BLaER1 (cell line): ENCODE measurements at regions not wholly inside any gene's neighbourhood (a gene's known extent, or its start where the extent isn't known, plus 50 kb on each side); places are given as distances from the start of the nearest gene placed in this dataset.

ENCODE experiments used
- H3K27ac ChIP-seq: shearing (Covaris generic); formaldehyde crosslinking; 2 replicates; pipeline ENCODE4 v1.8.1; 2022
- H3K27me3 ChIP-seq: shearing (Covaris generic); formaldehyde crosslinking; 2 replicates; pipeline ENCODE4 v1.8.1; 2022
- H3K36me3 ChIP-seq: shearing (Covaris generic); formaldehyde crosslinking; 2 replicates; pipeline ENCODE4 v1.8.1; 2022
- H3K4me1 ChIP-seq: shearing (Covaris generic); formaldehyde crosslinking; 2 replicates; pipeline ENCODE4 v1.8.1; 2022
- H3K4me2 ChIP-seq: shearing (Covaris generic); formaldehyde crosslinking; 2 replicates; pipeline ENCODE4 v1.8.1; 2022
- H3K4me3 ChIP-seq: shearing (Covaris generic); formaldehyde crosslinking; 2 replicates; pipeline ENCODE4 v1.8.1; 2022
- H3K9ac ChIP-seq: shearing (Covaris generic); formaldehyde crosslinking; 2 replicates; pipeline ENCODE4 v1.8.1; 2022
- H3K9me3 ChIP-seq: shearing (Covaris generic); formaldehyde crosslinking; 2 replicates; pipeline ENCODE4 v1.8.1; 2022
- H4K20me1 ChIP-seq: shearing (Covaris generic); formaldehyde crosslinking; 2 replicates; pipeline ENCODE4 v1.8.1; 2022
- Cebpa-rat ChIP-seq: shearing (Covaris generic); IDR thresholded peaks from 2 replicates; pipeline ENCODE4 v1.8.1; 2022

GRCh38 chrX:809081-809480 lies 178.5 kb downstream of the SHOX start:
- Histone ChIP-seq H3K27me3 (no peaks in the 10 kb centered on the region), H3K4me2 (no peak overlapping the region), H3K9me3 (no peaks in the 10 kb centered on the region), H3K4me3 (no peak overlapping the region), H3K9ac (no peak overlapping the region), H3K4me1 (peaks cover 7% of the 10 kb centered on the region; the same call in 1 of the 2 replicates), H4K20me1 (no peaks in the 10 kb centered on the region), H3K36me3 (no peaks in the 10 kb centered on the region), H3K27ac (no peak overlapping the region)
- TF ChIP-seq Cebpa-rat, result no peak

DNA sequence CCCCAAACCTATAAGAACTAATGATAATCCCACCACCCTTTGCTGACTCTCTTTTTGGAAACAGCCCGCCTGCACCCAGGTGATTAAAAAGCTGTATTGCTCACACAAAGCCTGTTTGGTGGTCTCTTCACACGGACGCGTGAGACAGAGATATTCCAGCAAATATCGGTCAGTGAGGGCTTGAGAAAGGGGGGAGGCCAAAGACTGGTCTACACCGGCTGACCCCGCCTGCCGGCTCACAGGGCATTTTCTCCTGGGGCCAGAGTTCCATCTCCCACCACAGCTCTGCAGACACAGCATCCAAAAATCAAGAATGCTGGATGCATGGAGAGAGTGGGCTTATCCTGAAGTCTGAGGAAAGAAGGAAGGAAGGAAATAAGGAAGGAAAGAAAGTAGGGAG lies 176.0 kb downstream of the SHOX start:
- no peaks in the 10 kb centered on the region for H4K20me1 ChIP-seq
- H3K27ac ChIP-seq, result no peak overlapping the region
- H3K9me3 ChIP-seq, result no peaks in the 10 kb centered on the region
- H3K36me3 ChIP-seq, result no peaks in the 10 kb centered on the region
- no peak overlapping the region for H3K4me3 ChIP-seq
- no peak overlapping the region for H3K4me2 ChIP-seq
- no peak overlapping the region for H3K9ac ChIP-seq
- peaks cover 7% of the 10 kb centered on the region; the same call in 1 of the 2 replicates for H3K4me1 ChIP-seq
- TF ChIP-seq Cebpa-rat, result no peak
- H3K27me3 ChIP-seq, result no peaks in the 10 kb centered on the region

- Histone ChIP-seq H3K4me2 (peak overlapping the region; percentile 22; the same call in 1 of the 2 replicates), H3K4me1 (peaks cover 7% of the 10 kb centered on the region; the same call in 1 of the 2 replicates), H3K4me3 (no peak overlapping the region), H3K27ac (no peak overlapping the region), H3K36me3 (no peaks in the 10 kb centered on the region), H3K27me3 (no peaks in the 10 kb centered on the region), H3K9ac (no peak overlapping the region), H3K9me3 (no peaks in the 10 kb centered on the region), H4K20me1 (no peaks in the 10 kb centered on the region)
- no peak for TF ChIP-seq Cebpa-rat
These were observed 175.4 kb downstream of the SHOX start for GRCh38 chrX:805988-806387.

DNA sequence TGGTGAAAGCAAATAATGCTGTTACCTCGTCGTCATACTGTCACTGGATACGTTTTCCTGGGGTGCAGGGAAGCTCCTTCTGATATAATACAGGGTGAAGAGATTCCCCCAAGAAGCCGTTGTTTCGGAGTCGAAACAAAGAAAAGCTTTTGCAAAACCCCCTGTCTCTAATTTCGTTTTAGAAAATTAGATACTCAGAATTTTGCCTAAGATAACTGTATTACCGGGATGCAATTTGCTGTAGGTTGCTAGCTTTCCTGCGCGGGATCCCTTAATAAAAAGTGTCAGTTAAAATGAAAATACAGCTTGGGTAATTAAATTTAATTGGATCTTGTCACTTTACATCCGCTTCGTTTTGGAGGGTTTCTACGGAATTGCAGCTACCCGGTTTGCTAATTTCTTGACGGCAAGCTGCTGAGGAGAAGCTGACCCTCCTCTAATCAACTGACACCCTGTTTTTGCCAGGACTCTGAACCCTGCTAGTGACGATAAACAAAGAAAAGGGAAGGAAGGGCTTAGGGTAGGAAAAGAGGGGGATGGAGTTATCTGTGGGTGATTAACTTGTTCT lies 174.6 kb downstream of the SHOX start:
- peak overlapping the region; percentile 22; the same call in 1 of the 2 replicates for H3K4me2 ChIP-seq
- H3K27me3 ChIP-seq, result no peaks in the 10 kb centered on the region
- H3K9me3 ChIP-seq, result no peaks in the 10 kb centered on the region; the same call in 1 of the 2 replicates
- TF ChIP-seq Cebpa-rat, result no peak
- no peak overlapping the region for H3K27ac ChIP-seq
- no peak overlapping the region for H3K9ac ChIP-seq
- H3K4me1 ChIP-seq, result peaks cover 7% of the 10 kb centered on the region; the same call in 1 of the 2 replicates
- H4K20me1 ChIP-seq, result no peaks in the 10 kb centered on the region
- H3K36me3 ChIP-seq, result no peaks in the 10 kb centered on the region
- H3K4me3 ChIP-seq, result no peak overlapping the region

DNA sequence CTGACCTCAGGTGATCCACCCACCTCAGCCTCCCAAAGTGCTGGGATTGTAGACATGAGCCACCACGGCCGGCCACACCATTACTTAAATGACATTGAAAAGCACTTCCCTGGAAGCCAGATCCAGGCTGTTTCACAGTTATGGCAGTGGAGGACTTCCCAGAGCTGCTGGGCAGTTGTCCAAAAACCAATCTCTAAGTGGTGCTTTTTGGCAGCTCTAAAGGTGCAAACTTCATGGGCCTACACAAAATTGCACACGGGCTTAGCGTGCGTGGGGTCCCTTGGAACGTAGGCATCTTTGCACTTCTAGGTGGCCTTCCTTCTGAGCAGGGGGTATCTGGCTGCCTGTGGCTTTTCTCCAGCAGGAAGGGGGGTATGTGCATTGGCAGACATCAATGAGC lies 172.3 kb downstream of the SHOX start:
- H3K9me3 ChIP-seq, result no peaks in the 10 kb centered on the region; the same call in 1 of the 2 replicates
- no peak overlapping the region for H3K4me3 ChIP-seq
- H3K4me1 ChIP-seq, result peaks cover 7% of the 10 kb centered on the region; the same call in 1 of the 2 replicates
- no peak overlapping the region for H3K4me2 ChIP-seq
- no peak overlapping the region for H3K9ac ChIP-seq
- H3K36me3 ChIP-seq, result no peaks in the 10 kb centered on the region
- no peak for TF ChIP-seq Cebpa-rat
- no peak overlapping the region for H3K27ac ChIP-seq
- no peaks in the 10 kb centered on the region for H3K27me3 ChIP-seq
- no peaks in the 10 kb centered on the region for H4K20me1 ChIP-seq

- H3K4me3 ChIP-seq, result no peak overlapping the region
These were observed 169.2 kb downstream of the SHOX start for GRCh38 chrX:799808-800207.

GRCh38 chrX:794311-794710 lies 163.7 kb downstream of the SHOX start:
- Histone ChIP-seq H3K9me3 (no peaks in the 10 kb centered on the region), H3K4me1 (peaks cover 4% of the 10 kb centered on the region)

More at GRCh38 chrX:799808-800207, 169.2 kb downstream of the SHOX start:
- Histone ChIP-seq H3K27me3 (no peaks in the 10 kb centered on the region), H3K36me3 (no peaks in the 10 kb centered on the region), H3K27ac (no peak overlapping the region), H3K4me1 (no peaks in the 10 kb centered on the region), H3K4me2 (no peak overlapping the region), H3K9ac (no peak overlapping the region), H4K20me1 (no peaks in the 10 kb centered on the region), H3K9me3 (no peaks in the 10 kb centered on the region; the same call in 1 of the 2 replicates)
- no peak for TF ChIP-seq Cebpa-rat

DNA sequence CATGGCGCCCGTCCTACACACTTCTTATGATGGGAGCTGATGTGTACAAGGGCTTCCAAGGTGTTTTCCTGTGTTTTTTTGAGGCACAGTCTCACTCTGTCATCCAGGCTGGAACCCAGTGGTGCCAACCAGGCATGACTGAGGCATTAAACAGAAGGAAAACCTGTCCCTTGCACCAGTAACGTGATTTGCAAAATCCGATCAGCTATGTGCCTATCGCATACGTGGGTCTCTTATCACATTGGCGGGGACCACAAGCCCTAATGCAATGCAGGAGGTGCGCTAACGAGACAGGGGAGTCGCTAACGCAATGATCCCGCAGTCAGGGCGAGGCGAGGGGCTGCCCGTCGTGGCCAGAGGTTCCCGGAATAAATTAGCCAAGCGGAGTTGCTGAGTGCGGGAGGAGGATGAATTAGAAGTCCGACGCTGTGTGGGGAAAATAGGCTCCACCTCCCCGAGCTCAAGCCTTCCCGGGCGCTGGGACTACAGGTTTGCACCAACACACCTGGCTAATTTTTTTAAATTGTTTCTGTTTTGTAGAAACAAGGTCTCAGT lies 162.7 kb downstream of the SHOX start:
- no peaks in the 10 kb centered on the region for H4K20me1 ChIP-seq
- no peak overlapping the region for H3K27ac ChIP-seq
- no peaks in the 10 kb centered on the region for H3K36me3 ChIP-seq
- no peak overlapping the region for H3K4me2 ChIP-seq
- H3K4me1 ChIP-seq, result peaks cover 13% of the 10 kb centered on the region
- no peak overlapping the region for H3K9ac ChIP-seq
- no peak for TF ChIP-seq Cebpa-rat
- no peaks in the 10 kb centered on the region for H3K27me3 ChIP-seq
- H3K4me3 ChIP-seq, result no peak overlapping the region
- H3K9me3 ChIP-seq, result no peaks in the 10 kb centered on the region

More at GRCh38 chrX:794311-794710, 163.7 kb downstream of the SHOX start:
- Histone ChIP-seq H3K27me3 (no peaks in the 10 kb centered on the region), H3K36me3 (no peaks in the 10 kb centered on the region), H3K27ac (no peak overlapping the region), H3K4me2 (no peak overlapping the region), H3K4me3 (no peak overlapping the region), H3K9ac (no peak overlapping the region), H4K20me1 (no peaks in the 10 kb centered on the region)
- no peak for TF ChIP-seq Cebpa-rat

DNA sequence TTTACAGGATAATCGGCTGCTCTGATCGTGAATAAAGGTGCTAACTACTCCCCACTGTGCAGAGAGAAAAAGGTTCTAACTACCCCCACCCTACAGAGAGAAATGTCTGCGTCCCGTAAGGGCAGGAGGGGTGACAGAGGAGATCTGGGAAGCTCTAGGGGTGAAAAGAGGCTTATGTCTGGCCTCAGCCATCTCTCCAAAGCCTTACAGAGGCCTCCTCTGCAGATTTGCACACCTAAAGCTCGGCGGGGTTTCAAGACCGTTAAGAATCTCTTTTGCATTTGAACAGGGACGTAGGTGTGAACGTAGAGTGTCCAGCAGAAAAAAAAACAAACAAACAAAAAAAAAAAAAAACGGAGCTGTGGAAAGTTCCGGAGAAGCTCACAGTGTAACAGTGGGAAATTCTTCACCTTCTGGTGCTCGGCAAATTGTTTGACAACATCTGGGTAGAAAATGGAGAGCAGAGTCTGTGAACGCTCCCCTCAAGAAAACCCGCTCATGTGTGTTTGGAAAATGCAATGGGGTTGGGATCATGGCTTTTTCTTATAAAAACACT lies 161.0 kb downstream of the SHOX start:
- Histone ChIP-seq H3K36me3 (no peaks in the 10 kb centered on the region), H3K9ac (no peak overlapping the region), H3K4me2 (no peak overlapping the region), H3K4me1 (peaks cover 13% of the 10 kb centered on the region), H3K4me3 (no peak overlapping the region), H3K9me3 (no peaks in the 10 kb centered on the region), H3K27ac (no peak overlapping the region), H4K20me1 (no peaks in the 10 kb centered on the region), H3K27me3 (no peaks in the 10 kb centered on the region)
- TF ChIP-seq Cebpa-rat, result no peak

DNA sequence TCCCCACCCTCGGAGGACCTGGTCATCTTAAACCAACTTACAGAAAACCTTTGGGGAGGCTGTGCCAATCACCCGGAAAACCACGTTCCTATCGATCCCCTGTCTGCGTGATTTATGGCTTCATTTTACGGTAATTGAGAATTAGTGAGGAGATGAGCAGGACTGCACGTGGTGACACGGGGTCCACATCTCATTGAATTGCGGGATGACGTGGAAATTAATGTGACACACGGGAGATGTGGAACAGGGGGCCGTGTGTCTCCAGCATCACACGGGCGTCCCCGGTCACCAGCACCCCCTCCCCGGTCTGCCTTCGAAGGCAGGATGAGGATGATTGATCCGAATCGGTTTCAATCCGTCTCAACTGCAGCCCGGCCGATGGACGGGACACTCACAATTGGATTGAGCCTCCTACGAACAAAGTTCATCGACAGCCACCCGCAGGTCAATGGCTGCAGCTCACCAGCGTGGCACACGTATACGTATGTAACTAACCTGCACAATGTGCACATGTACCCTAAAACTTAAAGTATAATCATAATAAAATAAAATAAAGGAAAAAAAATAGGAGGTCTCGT lies 160.3 kb downstream of the SHOX start:
- H3K27me3 ChIP-seq, result no peaks in the 10 kb centered on the region
- no peak overlapping the region for H3K9ac ChIP-seq
- H4K20me1 ChIP-seq, result no peaks in the 10 kb centered on the region
- H3K4me2 ChIP-seq, result no peak overlapping the region
- H3K9me3 ChIP-seq, result no peaks in the 10 kb centered on the region
- no peak for TF ChIP-seq Cebpa-rat
- H3K4me1 ChIP-seq, result peaks cover 13% of the 10 kb centered on the region
- no peak overlapping the region for H3K4me3 ChIP-seq
- no peaks in the 10 kb centered on the region for H3K36me3 ChIP-seq
- H3K27ac ChIP-seq, result no peak overlapping the region
